HG03103 (cell line): ENCODE measurements at regions not wholly inside any gene's neighbourhood (a gene's known extent, or its start where the extent isn't known, plus 50 kb on each side); places are given as distances from the start of the nearest gene placed in this dataset.

ENCODE experiments used
- ATAC-seq: cut with Tn5 transposase; IDR thresholded peaks from one replicate; pipeline ENCODE4 v1.9.1; 2021; ENCODE audit warnings: low read depth; ENCODE audit not compliant: unreplicated experiment

DNA sequence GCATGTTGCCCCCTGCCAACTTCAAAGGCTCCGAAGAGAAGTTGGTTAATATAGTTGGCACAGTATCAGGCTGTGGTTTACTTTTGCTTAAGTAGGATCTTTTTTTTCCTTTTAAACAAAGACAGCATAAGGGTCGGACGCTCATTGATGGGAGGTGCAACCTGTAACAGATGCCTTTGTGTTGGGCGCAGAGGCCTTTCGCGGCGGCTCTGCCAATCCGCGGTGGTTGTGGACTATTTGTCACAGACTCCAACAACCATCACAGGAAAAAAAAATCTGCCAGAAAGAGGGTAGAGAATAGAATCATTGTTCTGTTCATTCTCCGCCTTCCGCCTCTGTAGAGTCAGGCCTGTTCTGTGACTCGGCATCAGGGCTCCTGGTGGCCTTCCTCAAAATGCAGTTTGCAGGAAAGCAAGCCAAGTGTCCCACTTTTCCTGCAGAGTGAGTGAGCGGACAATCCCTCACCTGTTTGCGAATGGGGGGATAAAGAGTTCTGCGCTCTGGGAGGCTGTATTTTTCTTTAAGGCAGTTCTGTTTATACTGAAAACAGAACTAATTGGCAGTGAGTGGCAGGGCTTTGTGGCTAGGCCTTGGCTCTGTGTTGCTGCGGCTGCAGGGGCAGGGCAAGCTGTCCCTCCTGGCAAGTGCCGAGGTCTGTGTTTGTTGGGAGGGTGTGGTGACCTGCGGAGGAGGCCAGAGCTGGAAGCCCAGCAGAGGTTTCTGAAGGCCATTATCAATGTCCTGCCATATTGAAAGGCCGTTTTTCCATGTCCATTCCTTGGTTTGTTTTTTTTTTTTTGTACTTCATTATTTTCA, 83.0 kb upstream of the PIWIL1 start:
- no peak for ATAC-seq

DNA sequence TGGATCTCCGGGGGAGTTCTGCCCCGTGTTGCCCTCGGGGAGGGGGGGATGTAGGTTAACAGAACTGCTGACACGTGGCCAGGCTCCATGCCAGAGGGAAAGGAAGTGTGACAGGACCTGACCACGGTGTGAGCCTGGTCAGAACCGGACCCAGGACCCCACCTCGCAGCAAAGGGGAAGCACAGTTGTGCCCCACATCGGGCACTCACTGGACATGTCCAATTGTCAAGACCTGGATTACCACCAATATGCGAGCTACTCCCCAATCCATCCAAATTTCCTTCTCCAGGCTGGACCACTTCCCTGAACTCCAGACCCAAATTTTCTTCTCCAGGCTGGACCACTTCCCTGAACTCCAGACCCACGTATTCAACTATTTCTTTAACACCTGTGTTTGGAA, 78.8 kb upstream of the PIWIL1 start:
- no peak for ATAC-seq

GRCh38 chr12:130263025-130263424, 74.7 kb upstream of the PIWIL1 start:
- ATAC-seq: no peak

DNA sequence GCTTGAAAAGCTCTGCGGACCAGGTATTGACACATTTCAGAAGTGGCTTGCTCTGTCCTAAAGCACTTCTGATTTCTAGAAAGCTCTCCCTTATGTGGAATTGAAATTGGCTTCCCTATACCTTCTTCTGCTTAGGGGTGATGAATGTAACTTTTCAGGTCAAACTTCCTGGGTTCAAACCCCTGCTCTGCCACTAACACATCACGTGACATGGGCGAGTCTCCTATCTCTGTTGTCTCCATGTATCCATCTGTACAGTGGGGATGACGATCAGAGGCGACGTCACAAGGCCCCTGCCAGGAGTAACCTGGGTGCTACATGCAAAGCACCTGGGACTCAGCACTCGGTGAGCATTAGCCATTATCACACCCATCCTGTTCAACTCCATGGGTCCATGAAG, 73.7 kb upstream of the PIWIL1 start:
- no peak for ATAC-seq

DNA sequence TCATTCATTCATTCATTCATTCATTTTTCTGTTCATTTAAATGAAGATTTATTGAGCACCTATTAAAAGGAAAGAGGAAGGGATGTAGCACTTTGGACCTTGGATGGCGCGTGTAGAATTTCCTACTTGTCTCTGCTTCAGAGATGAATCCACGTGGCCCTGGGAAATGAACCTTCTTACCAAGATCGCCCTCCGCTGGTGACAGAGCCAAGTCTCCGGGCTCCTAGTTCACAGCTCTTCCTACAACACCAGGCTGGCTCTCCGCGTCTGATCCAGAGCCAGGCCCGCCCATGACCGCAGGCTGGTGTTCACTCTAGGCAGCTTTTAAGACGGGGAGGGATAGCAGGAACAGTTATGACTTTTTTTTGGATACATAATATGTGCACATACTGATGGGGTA, 70.9 kb upstream of the PIWIL1 start:
- ATAC-seq: no peak

DNA sequence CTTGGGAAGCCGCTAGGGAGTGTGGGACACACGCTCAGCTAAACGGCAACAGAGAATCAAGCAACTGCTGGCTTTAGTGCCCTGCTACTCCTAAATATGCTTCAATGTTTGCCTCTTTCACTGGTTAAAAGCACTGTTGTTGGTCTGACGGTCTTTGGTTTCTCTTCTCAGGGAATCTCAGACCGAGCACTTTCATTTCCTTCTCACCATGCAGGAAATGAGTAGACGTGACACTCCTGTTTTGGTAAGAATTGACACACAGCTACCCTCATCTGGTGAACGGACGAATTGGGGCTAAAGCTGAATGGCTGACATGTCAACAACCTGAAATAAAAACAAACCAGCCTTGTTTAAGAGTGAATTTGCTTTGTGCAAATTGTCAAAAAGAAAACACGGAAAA, 57.5 kb upstream of the PIWIL1 start:
- peak; percentile 74 for ATAC-seq

- ATAC-seq: no peak
Measured at GRCh38 chr12:130280742-130281141, 56.9 kb upstream of the PIWIL1 start.

DNA sequence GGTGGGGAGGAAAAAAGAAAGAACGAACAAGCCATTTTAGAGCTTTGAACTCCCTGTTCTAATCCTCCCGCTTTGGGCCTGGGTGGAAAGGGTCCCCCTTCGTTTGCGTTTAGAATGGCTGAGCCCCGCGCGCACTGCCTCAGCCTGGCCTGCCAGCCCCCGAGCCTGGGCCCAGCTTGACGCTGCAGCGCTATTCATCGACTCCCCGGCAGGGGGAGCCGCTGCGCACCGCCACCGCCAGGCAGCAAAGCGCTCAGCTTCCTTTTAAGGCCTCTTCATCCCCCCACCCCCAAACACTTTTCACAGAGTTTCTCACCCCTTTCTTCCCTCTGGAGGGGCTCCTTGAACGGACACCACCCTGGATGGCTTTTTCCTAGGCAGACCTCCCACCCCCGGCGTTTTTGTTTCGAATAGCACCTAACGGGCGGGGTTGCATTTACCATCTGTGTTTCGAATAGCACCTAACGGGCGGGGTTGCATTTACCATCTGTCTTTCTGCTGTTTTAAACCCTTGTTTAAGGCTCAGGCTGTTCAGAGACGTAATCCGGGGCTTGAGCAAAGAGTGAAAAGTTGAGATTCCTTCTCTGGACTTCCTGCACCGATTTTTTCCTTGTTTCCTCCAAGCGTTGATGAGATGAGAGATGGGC, 56.4 kb upstream of the PIWIL1 start:
- ATAC-seq: no peak

DNA sequence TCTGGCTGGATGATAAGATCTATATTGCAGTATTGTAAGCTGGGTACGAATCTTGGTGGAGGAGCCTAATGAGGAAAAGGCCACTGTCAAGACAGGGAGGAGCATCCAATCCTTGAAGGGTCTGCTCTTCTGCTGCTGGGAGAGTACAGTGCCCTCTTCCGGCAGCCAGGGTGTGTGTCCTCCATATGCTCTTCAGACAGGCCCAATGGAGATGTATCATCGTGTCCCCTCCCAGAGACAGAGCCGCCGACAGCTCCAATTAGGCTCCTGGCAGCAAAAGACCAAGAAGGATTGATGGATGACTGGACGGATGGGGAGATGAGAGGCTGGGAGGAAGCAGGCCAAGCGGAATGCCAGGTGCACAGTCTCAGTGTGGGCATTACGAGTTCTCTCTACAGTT, 51.6 kb upstream of the PIWIL1 start:
- no peak for ATAC-seq

GRCh38 chr12:130286741-130287440, 50.8 kb upstream of the PIWIL1 start:
- no peak for ATAC-seq
